GM18508 (cell line): ENCODE measurements at regions not wholly inside any gene's neighbourhood (a gene's known extent, or its start where the extent isn't known, plus 50 kb on each side); places are given as distances from the start of the nearest gene placed in this dataset.
"Not testable (repeated sequence)": the region's sequence is repeated elsewhere in the genome, so short reads cannot be mapped to it uniquely, and the experiment has no call there.

Source experiments
- ATAC-seq: cut with Tn5 transposase; IDR thresholded peaks from one replicate; pipeline ENCODE4 v1.9.1; 2021; ENCODE audit warnings: moderate number of reproducible peaks; ENCODE audit not compliant: insufficient read depth, unreplicated experiment

DNA sequence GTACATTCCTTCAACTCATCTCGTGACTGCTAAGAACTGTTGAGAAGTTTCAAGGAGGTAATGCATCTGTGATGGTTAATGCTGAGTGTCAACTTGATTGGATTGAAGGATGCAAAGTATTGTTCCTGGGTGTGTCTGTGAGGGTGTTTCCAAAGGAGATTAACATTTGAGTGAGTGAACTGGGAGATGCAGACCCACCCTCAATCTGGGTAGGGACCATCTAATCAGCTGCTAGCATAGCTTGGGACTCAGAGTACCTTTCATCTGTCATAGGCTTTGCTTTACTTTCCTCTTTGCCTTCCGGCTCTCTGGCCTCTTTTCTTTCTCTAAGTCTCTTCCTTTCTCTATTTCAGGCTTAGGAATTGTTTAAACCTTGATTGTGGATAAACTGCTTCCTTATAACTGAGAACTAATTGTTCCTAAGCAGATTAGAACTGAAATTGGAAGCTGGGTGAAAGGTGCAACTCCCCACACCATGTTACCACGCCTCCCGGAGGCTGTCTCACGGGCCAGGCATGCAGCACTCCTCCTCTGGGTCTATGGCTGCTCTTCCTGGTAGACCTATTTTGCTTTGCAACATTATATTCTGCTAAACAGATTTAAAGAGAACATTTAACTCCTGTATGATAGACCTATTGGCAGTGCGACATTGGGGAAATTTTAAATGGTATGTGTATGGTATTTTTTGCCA, 298.2 kb downstream of the CCSER2 start:
- ATAC-seq = no peak

DNA sequence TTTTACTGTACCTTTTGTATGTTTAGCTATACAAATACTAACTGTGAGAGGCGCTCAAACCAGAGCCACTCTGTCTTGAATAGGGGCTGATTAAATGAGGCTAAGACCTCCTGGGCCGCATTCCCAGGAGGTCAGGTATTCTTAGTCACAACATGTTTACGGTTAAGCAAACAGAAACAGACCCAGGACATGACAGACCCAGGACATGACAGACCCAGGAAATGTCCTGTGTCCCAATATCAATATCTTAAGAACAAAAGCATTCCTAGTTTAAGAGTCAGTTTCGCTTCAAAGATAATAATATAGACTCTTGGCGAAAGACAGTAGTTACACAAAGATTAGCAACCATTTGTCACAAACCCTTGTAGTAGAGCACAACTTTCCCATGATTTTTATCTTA, 304.5 kb downstream of the CCSER2 start:
- no peak for ATAC-seq

DNA sequence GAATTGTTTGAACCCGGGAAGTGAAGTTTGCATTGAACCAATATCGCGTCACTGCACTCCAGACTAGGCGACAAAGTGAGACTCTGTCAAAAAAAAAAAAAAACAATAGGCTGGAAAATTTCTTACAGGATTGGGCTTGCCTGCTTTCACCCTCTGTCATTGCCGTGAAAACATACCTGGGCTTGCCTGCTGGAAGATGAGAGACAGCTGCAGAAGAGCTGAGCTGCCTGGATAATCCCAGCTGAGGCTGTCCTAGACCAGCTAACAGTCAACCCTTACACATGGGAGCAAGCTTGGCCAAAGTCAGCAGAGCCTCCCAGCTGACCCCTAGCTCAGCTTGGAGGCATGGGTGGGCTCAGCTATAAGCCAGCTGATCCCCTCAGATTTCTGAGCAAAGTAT, 306.2 kb downstream of the CCSER2 start:
- ATAC-seq = no peak

DNA sequence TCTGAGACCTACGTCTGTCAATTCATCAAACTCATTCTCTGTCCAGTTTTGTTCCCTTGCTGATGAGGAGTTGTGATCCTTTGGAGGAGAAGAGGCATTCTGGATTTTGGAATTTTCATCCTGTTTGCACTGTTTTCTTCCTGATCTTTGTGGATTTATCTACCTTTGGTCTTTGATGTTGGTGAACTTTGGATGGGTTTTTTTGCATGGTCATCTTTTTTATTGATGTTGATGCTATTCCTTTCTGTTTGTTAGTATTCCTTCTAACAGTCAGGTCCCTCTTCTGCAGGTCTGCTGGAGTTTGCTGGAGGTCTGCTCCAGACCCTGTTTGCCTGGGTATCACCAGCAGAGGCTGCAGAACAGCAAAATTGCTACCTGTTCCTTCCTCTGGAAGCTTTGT, 322.2 kb downstream of the CCSER2 start:
- not testable (repeated sequence) for ATAC-seq

DNA sequence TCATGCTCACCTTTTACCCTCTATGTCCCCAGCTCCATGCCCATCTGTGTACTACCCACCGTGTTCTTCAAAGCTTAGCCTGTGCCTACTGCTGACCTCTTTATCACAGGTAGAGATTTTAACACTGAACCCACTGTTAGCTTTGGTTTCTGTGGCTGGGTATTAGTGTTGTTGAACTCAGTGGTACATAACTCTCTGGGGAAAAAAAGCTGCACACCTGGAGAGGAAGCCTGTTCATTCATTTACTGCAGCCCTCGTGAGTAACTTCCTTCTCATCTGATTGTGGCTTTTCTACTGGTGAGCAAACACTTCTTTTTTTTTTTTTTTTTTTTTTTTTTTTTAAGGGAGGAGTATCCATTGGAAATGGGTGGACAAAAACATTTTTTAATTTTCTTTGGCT, 326.3 kb downstream of the CCSER2 start:
- ATAC-seq = peak; percentile 94

DNA sequence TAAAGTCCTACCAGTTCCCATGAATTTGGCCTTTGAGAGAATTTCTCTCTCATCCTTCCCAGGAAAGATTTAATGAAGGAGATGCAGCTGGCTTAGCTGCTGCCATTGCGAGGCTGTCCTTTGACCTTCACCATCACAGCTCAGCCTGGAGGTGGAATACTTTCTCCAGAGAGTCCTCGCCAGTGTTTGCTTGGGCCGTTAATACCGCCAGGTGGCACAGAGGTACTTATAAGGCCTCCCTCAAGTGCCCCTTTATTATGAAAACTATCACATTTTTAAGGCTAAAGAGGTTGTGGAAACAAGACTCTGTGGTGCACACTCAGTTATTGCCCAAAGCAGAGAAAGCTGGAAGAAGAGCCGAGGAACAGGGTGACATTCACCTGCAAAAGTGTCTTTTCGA, 330.6 kb downstream of the CCSER2 start:
- ATAC-seq = no peak

DNA sequence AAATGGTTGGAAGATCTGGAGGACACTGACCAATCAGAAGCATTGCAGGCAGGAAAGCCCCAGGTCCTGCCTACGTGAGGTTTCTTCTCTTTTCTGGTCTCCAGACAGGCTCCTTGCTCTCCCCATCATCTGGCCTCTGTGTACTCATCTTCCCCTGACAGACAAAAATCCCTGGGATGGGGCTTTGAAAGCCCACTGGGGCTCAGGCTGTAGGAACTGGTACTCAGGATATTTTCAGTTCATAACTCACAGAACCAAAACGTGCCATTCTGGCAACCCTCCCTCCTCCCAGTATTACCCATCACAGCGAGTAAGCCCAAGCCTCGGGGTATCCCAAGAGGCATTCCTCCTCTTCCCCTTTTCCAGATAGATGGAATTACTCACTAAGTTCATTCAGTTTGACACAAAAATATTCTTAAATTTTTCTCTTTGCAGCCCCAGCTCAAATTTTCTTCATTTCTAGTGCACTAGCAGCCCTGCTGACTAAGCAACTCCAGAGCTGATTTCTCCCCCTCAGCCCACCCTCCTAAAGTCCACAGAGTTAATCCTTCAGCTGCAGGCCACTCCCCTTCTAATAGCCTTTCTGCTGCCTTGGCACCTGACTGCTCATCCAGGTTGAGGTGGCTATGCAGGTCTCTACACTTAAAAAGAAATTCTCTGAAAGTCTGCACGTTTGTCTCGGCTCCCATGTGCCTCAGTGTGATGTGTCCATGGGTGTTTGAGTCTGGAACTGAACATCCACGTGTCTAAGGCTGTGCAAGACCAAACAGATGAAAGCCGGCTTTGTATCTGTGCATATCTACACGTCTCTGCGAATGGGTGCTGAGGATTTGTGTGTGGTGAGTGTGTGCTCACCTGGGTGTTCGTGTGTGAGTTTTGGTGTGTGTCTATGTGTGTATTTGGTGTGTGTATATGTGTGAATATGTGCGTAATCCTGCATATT, 331.4 kb downstream of the CCSER2 start:
- no peak for ATAC-seq

DNA sequence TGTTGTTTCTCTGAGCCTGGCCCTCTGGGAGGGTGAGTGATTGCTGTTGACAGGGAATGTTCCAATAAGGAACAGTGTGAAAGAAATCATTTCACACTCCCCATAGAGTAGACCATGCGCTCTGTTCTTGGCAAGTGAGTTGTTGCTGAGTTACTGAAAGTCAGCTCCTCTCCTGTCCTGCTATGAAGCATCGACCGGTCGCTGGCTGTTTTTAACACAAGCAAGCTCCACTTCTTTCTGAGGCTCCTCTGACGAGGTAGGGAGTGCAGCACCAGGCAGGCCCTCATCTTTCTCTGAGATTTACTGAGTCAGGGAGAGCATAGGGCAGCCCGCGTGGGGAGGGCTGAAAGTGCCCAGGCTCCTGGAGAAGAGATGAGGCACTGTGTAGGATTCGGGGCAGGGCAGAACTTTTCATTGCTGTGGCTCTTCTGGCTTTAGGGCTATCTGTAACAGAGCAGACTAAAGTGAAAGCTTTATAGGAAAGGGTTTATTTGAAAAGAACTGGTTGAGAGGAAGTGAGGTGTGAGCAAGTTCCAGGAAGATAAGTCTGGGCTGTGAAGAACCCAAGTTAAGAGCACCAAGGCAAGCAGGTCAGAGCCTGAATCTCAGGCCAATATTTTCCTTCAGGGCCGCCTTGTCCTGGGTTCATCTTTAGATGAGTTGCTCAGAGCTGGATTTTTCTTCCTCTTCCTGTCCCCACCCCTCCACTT, 332.2 kb downstream of the CCSER2 start:
- no peak for ATAC-seq

DNA sequence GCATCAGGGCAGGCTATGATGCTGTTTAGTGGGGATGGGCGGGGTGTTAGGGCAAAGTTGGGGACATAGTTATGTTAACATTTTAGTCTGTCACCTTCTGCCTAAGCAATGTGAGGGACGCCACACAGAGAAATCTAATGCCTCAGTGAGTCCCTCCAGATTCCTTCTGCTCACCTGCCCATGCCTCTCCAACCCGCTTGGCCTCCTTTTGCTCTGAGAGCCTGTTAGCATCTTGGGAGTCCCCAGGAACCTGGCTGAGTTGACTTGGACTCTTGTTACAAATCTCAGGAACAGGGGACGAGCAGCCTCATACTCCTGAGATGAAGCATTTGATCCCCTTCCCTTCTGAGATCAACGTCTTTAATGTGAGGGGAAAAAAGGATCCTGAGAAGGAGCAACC, 336.8 kb downstream of the CCSER2 start:
- no peak for ATAC-seq

DNA sequence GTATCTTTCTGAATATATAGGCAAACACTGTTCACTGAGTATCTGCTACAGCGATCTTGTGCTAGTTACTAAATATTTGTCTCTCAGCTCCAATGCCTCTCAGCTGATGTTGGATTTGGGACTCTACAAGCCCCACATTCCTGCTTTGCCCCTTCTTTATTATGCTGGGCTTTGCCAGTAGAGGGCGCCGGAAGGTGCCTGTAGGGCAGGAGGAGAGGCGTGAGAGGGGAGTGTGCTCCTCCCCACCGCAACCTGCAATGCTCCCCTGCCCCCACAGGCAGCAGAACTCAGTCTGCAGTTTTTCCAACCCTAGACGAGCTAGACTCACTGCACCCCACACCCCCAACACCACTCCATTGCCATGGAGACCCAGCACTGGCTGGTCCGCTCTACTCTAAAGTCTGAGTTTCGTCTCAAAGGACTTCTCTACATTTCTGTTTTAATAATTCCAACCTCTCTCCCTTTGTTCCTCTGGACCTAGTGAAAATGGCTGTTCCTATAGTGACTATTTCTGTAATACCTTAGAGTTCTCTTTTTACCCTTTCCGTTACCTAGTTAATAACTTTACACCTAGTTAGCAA, 337.6 kb downstream of the CCSER2 start:
- no peak for ATAC-seq

DNA sequence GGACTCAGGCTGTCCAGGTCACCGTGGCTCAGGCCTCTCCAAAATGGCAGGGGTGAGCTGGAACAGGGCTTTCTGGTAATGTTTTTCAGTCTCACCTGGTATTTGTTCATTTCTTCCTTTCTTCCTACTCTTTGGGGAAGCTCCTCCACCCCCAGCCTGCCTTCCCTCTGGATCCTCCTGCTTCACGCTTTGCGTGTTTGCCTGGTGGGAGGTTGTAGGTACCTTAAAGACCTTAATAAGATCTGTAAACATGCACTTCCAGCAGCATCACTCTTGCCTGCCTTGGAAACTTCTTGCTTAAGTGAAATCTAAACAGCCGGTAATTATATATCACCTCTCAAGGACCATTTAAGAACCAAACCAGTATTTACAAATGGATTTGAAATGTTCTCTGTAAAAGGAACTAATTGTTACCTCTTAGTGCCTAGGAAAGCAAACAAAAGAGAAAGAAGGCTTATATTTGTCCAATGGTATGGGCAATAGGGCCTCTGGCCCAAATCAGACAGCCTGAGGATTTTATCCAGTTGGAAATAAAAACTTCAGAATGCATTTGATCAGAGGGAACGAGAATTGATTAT, 339.9 kb downstream of the CCSER2 start:
- no peak for ATAC-seq

DNA sequence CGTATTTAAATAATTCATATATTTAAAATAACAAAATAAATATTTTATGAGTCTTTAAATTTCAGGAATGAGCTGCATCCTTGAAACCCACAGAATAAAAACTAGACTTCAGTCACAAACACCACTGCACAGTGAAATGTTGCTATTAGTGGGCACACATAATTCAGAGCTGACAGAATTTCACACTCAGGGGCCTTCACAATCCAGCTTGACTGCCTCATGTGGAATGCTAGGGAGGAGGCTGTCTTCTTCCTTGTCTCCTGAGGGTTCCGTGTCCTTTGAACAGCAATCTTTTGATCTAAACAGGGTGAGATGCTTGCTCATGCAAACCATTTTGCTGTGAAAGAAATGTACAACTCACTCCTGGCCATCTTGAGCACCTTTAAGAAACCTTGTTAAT, 346.7 kb downstream of the CCSER2 start:
- ATAC-seq = no peak

DNA sequence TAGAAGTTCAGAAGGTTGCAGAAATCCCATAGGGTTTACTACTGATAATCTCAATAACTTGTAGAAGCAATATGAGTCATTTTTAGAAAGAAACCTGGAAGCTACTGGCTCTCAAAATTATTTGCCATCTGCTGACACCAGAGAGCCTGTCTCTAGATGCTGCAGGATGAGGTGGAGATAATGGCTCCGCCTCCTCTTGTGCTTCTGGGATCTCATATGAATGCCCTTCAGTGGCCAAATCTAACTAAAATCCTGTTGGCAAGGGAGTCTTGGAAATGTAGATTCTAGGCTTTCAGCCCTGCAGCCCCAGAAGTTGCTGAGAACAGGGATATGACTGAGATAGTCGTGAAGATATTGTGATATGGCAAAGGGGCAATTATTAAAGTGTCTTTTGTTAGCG, 348.1 kb downstream of the CCSER2 start:
- no peak for ATAC-seq

DNA sequence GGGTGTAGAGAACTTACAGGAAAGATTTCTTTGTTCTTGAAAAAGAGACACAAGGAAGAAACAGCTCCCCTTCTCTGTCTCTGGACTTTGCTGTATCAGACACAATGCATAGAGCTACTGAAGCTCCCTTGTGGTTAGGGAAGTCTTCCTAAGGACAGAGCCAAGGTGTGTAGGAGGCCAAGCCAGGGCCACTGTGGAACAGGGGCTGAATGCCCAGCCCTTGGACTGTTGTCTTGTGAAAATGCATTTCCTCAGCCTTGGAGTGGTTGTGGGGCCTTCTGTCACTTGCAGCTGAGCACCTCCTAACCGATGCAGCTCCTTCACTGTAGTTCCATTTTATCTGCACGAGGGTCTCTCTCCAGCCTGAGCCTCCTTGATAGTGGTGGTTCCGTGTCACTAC, 353.4 kb downstream of the CCSER2 start:
- no peak for ATAC-seq

DNA sequence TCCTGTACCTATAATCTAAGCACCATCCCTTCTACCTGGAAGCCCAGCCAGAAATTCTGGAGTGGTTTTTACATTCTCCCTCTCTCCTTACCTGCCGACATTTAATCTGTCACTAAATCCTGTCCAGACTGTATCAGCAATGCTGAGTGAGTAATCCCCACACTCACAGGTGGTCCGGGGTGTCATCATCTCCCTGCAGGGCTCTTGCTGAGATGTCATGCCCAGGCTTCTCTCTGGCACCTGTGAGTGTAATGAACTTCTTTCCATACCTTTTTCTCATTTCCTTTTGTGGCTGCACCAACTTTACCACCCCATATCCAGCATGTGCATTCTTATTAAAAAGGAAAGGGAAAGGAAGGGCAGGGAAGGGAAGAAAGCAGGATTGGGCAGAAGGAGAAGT, 355.2 kb downstream of the CCSER2 start:
- no peak for ATAC-seq

DNA sequence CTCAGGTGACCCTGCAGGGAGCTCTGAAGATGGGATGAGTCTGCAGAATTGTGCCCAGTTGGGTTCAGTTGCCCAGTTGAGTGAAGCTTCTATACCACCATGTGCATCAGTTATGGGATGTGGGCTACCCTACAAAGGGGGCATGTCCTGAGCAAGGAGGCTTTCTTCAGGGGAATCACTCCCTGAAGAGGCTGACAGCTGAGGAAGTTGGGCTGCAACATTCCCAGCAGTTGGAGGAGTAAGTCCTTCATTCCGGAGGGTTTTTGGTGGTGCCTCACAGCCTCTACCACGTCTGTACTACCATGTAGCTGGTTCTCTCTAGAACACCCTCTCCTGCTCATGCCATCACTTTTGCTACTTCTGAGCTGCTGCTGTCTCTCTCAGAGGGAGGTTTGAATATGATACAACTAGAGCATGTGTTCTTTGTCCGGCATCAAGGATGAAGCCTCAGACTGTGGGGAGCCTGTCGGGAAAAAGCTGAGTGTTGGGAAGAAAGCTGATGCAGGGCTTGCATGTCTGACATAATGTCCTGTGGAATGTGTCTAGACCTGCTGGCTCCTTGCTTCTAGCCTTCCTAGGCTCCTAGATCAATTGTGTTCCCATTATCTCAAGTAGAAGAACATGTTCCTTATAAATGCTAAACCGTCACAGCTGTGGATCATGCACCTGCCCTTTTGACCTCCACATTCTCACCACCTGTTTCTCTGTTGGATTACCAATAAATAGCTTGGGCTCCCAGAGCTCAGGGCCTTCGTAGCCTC, 355.8 kb downstream of the CCSER2 start:
- ATAC-seq = no peak

DNA sequence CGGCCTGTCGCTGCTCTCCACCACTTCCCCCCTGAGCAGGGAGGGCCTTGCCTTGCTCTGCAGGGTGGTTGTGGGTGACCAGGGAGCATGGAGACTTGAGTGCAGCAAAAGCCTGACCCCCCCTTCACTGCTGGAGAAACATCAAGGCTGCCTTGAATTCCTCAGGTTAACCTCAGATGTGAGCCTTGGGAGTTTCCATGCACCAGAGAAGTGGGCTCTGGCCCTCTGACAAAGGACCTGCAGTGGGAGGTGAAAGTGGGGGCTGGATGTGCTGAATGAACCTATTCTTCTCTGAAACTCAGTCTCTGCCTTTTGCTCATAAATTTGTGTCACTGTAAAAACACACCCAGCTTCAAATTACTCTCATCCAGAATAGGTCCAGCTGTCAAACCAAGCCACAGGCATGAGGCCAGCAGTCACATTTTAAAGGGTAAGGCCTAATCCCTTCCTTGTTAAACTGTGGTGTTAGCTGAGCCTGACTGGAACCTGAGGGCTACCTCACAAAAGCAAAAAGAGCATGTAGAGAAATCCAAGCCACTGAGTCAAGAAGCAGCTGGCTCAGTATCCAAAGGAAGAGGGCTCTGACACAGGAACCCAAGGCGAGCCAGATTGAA, 356.8 kb downstream of the CCSER2 start:
- no peak for ATAC-seq

DNA sequence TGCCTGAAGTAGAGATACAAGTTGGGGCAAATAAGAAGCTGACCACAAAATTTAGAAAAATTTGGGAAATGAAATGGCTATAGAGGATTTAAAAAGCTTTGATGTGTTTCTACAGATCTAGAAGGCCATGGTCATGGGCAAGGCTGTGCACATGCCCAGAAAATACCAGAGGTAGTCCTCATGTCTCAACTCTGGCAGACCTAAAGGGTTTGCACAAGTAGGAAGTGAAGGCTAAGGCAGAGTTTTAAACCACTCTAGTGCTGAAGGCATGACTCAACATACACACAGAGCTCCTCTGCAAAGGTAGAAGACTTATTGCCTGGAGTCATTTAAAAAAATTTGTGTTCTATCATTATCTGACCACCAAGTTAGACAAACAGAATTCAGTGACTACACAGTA, 364.6 kb downstream of the CCSER2 start:
- no peak for ATAC-seq

DNA sequence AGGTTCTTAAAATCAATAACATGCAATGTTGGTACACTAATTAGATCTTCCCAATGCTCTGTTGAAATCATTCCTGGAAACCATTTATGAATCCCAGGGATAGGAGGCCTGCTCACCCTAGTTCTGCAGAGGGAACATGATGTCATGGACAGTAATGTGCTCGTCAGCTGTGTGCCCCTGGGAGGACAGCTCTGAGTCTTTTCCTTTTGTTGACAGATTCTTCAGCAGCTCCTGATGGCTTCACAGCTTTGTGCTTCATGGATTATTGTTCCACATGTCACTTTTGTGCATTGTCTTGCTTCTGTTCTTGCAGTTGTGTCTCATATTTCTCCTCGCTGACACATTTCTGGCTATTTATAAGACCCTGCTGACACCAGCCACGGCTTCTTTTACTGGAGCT, 367.5 kb downstream of the CCSER2 start:
- ATAC-seq = no peak
